Fibroblast of pulmonary artery (primary cell): ENCODE measurements at regions not wholly inside any gene's neighbourhood (a gene's known extent, or its start where the extent isn't known, plus 50 kb on each side); places are given as distances from the start of the nearest gene placed in this dataset.

Source experiments
- DNase-seq: peaks from one replicate; pipeline ENCODE4 v3.0.0-alpha.2; 2010; ENCODE audit warnings: low read depth
- H3K4me3 ChIP-seq: replicated peaks from 2 replicates; pipeline ENCODE4 v1.5.1; 2011; ENCODE audit warnings: low read depth, mild to moderate bottlenecking, control low read depth, low read length, moderate library complexity
- TF ChIP-seq, protein P1 (sequence below): IDR thresholded peaks from 2 replicates; pipeline ENCODE4 v1.5.1; 2011; ENCODE audit warnings: mild to moderate bottlenecking, control low read depth, low read length, inconsistent platforms; ENCODE audit errors: missing control alignments

DNA sequence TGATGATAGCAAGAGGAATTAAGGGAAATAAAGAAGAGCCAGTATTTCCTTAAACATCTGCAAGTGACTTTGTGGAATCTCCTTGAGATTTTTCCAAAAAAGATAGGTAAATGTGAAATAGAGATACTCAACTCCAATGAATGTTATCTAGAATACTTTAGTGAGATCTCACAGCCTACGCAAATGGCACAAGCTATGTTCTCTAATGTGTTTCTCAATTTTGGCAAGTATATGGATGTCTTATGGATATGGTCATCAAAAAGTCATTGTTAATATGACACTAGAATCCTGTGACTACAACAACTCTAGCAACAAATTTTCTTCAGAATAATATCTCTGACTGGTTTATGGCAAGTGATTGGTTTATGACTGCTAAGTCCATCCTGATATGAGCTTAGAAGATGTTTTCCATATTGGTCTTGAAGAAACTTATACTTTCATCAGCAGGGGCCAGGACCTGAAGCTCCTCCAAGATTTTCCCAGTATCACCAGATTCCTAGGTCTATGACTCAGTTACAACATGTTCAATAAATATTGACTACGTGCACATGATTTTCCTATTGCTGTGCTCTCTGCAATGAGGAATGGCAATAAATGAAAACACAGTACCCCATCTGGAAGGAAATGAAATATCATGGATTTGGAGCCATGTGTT lies 170.9 kb upstream of the THBS1 start:
- TF ChIP-seq, protein P1, sequence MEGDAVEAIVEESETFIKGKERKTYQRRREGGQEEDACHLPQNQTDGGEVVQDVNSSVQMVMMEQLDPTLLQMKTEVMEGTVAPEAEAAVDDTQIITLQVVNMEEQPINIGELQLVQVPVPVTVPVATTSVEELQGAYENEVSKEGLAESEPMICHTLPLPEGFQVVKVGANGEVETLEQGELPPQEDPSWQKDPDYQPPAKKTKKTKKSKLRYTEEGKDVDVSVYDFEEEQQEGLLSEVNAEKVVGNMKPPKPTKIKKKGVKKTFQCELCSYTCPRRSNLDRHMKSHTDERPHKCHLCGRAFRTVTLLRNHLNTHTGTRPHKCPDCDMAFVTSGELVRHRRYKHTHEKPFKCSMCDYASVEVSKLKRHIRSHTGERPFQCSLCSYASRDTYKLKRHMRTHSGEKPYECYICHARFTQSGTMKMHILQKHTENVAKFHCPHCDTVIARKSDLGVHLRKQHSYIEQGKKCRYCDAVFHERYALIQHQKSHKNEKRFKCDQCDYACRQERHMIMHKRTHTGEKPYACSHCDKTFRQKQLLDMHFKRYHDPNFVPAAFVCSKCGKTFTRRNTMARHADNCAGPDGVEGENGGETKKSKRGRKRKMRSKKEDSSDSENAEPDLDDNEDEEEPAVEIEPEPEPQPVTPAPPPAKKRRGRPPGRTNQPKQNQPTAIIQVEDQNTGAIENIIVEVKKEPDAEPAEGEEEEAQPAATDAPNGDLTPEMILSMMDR, result no peak
- peak; percentile 87 for DNase-seq
- no peak overlapping the region for H3K4me3 ChIP-seq

DNA sequence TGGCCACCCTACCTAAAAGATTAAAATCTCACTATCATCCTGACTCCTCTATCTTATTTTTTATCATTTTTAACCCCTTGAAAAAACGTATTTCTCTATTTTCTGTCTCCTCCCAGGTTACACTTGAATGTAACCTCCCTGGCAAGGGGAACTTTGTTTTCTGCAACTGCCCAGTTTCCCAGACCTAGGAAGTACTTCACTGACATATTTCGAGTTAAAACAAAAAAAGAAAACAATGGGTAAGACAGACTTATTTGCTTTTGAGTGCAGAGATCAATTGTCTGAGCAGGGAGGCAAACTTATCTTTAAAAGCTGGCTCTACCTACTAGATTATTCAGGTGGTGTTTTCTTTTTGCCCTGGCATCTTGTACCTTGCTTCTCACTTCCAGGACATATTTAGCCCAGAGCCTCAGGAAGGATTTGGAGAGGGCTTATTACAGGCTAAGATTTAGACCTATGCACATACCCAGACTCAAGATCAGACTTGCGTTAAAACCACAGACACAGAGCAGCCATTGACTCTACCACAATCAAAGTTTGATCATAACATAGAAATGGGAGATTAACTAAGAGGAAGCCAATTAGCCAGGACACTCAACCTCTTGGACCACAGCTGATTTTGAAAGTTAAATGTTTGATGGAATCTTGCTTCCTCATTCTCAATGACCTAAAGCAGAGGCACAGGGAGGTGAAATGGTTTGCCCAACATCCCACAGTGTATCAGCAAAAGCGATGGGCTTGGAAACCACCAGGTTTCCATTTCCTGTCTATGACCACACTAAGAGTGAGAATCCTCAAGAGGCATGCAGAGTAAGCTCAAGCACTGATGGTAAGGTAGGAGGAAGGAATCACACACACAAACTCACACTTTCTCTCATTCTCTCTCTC lies 169.5 kb upstream of the THBS1 start:
- no peak for DNase-seq
- H3K4me3 ChIP-seq, result no peak overlapping the region

DNA sequence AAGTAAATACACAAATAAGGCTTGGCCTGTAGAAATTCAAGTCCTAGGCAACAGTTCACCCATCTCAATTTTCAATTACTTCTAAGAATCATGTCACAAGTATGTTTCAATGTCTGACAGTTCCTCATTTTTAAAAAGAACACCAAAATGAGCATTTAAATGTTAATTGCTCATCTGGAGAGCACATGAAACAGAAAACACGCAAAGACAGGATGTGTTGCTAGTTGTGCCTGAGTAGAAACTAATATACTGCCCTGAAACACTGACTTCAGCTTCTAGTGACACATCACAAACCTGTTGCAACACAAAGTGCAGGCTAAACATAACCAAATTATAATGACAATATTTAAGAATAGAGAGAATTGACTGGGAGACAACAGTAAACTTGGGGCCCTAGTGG lies 167.3 kb upstream of the THBS1 start:
- peak; percentile 22 for DNase-seq
- no peak overlapping the region for H3K4me3 ChIP-seq
- TF ChIP-seq, protein P1, result no peak

More for the DNA sequence above, 169.5 kb upstream of the THBS1 start:
- TF ChIP-seq, protein P1, result no peak

DNA sequence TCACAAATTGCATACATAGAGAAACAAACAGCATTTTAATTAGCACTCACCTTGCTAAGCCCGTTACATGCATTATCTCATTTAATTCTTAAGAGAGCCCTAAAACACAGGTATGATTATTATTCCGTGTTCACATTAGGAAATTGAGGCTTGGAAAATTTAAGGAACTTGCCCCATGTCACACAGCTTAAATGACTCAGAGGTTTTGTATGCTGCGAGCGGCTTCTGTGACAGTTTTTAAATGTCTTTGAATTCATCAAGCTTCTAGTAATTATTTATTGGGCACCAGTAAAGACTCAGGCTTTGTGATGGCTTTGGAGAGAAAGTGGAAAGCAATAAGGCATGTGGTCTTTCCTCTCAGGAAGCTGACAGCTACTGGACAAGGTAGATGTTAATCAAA lies 166.7 kb upstream of the THBS1 start:
- DNase-seq, result no peak
- no peak overlapping the region for H3K4me3 ChIP-seq
- TF ChIP-seq, protein P1, result no peak

DNA sequence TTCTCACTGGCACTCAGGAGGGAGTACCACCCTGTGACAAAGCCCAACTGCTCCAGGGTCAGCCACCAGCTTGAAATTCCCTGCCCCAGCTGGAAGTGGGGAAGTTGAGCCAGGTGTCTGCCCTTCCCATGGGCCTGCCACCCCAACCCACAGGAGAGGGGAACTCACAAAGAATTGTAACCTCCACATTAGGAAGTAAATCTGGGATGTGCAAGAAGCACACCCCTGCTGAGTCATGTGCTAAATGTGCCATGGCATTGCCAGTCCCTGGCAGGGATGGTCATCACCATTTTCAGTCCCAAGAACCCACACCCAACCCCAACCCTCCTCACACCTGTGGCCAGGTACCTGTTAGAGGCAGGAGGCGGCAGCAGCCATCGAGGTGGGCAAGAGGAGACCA lies 165.2 kb upstream of the THBS1 start:
- DNase-seq, result no peak
- no peak overlapping the region for H3K4me3 ChIP-seq
- TF ChIP-seq, protein P1, result no peak

DNA sequence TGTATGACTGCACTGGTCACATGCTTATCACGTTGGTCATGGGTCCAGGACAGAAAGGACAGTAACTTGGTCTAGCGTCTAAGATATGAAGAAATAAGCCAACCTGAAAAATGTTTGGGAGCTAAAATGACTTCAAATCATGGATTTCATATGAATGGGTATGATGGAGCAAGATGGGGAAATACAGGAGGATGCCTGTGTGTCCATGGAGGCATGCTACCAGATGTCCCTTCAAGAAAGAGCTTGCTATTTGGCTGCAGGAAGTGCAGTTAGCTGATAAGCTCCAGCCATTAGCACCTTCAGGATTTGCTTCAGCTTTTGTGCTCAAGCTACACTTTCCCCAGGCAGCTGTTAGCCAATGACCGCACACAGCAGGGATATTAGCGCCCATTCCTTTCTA lies 164.6 kb upstream of the THBS1 start:
- no peak for DNase-seq
- H3K4me3 ChIP-seq, result no peak overlapping the region
- TF ChIP-seq, protein P1, result no peak
